IMR-90 (cell line): ENCODE measurements at regions not wholly inside any gene's neighbourhood (a gene's known extent, or its start where the extent isn't known, plus 50 kb on each side); places are given as distances from the start of the nearest gene placed in this dataset.

Source experiments
- ATAC-seq: fragments of 200-7000 bp; cut with Tn5 transposase; 2 replicates; pipeline ENCODE4 v1.9.1; 2020; ENCODE audit warnings: low read depth, mild to moderate bottlenecking, moderate library complexity
- BruUV-seq: library from RNA; stranded (reverse); fragments of 400-500 nt; replicated peaks from 2 replicates; lab custom pipeline; 2021; lab: Mats Ljungman, UMichigan
- CTCF ChIA-PET: fragments of 300-600 bp; formaldehyde crosslinking; extraction: SDS; loops from one replicate; lab custom pipeline; 2021; ENCODE audit warnings: antibody characterized with exemption; lab: Yijun Ruan, JAX
- POLR2A ChIA-PET: fragments of 300-600 bp; sonication (Branson Sonifier 250); formaldehyde crosslinking; loops from one replicate; lab custom pipeline; 2022; ENCODE audit warnings: antibody characterized with exemption; ENCODE audit not compliant: unreplicated experiment; lab: Charles Lee
- DNase-seq: peaks from one replicate; pipeline ENCODE4 v3.0.0; 2013
- H2AFZ ChIP-seq: replicated peaks from 2 replicates; pipeline ENCODE3; 2013; ENCODE audit warnings: low read length, mild to moderate bottlenecking; ENCODE audit not compliant: poor library complexity
- H2AK5ac ChIP-seq: 2 replicates; pipeline ENCODE4 v1.6.1; 2013; ENCODE audit warnings: low read depth, low read length, inconsistent platforms
- H2AK9ac ChIP-seq: replicated peaks from 2 replicates; pipeline ENCODE3; 2013; ENCODE audit warnings: mild to moderate bottlenecking, low read depth, low read length, moderate library complexity; ENCODE audit not compliant: poor library complexity
- H2BK120ac ChIP-seq: 2 replicates; pipeline ENCODE4 v1.6.1; 2013; ENCODE audit warnings: low read depth, low read length, inconsistent platforms
- H2BK15ac ChIP-seq: 3 replicates; pipeline ENCODE4 v1.6.1; 2013; ENCODE audit warnings: low read depth, low read length, inconsistent platforms
- H2BK20ac ChIP-seq: 2 replicates; pipeline ENCODE4 v1.6.1; 2013; ENCODE audit warnings: low read depth, mild to moderate bottlenecking, inconsistent platforms, low read length, moderate library complexity
- H2BK5ac ChIP-seq: 2 replicates; pipeline ENCODE4 v1.6.1; 2013; ENCODE audit warnings: mild to moderate bottlenecking, low read depth, low read length, inconsistent platforms; ENCODE audit not compliant: poor library complexity, severe bottlenecking
- H3K14ac ChIP-seq: replicated peaks from 2 replicates; pipeline ENCODE4 v1.6.1; 2013; ENCODE audit warnings: low read depth, low read length, inconsistent platforms
- H3K18ac ChIP-seq: 2 replicates; pipeline ENCODE4 v1.6.1; 2013; ENCODE audit warnings: low read depth, low read length, control low read depth
- H3K23ac ChIP-seq: 2 replicates; pipeline ENCODE4 v1.6.1; 2013; ENCODE audit warnings: low read depth, low read length, inconsistent platforms
- H3K27ac ChIP-seq: 2 replicates; pipeline ENCODE4 v1.5.1; 2013; ENCODE audit warnings: mild to moderate bottlenecking, control low read depth, low read length; ENCODE audit not compliant: insufficient read depth
- H3K27me3 ChIP-seq: 2 replicates; pipeline ENCODE4 v1.6.1; 2013; ENCODE audit warnings: low read length; ENCODE audit not compliant: control insufficient read depth, insufficient read depth
- H3K36me3 ChIP-seq: 2 replicates; pipeline ENCODE4 v1.6.1; 2013; ENCODE audit warnings: low read length, mixed read lengths; ENCODE audit not compliant: control insufficient read depth, insufficient read depth
- H3K4ac ChIP-seq: 2 replicates; pipeline ENCODE4 v1.6.1; 2013; ENCODE audit warnings: low read depth, low read length, inconsistent platforms
- H3K4me1 ChIP-seq: 2 replicates; pipeline ENCODE4 v1.6.1; 2013; ENCODE audit warnings: low read length, mixed read lengths; ENCODE audit not compliant: control insufficient read depth, insufficient read depth
- H3K4me2 ChIP-seq: 2 replicates; pipeline ENCODE4 v1.6.1; 2013; ENCODE audit warnings: low read depth, mild to moderate bottlenecking, control low read depth, low read length, moderate library complexity
- H3K4me3 ChIP-seq: 2 replicates; pipeline ENCODE4 v1.5.1; 2013; ENCODE audit warnings: low read depth, mild to moderate bottlenecking, control low read depth, low read length, moderate library complexity; ENCODE audit not compliant: insufficient read depth
- H3K56ac ChIP-seq: 2 replicates; pipeline ENCODE4 v1.6.1; 2013; ENCODE audit warnings: low read length, inconsistent platforms; ENCODE audit not compliant: insufficient read depth; ENCODE audit errors: extremely low read depth
- H3K79me1 ChIP-seq, 2 experiments: 2 replicates each; pipeline ENCODE4 v1.6.1; 2013; ENCODE audit warnings: low read length in 2 of 2, inconsistent platforms in 1 of 2, low read depth in 1 of 2
- H3K9ac ChIP-seq: 2 replicates; pipeline ENCODE4 v1.6.1; 2013; ENCODE audit warnings: low read depth, low read length, control low read depth
- H3K9me1 ChIP-seq: 2 replicates; pipeline ENCODE4 v1.6.1; 2013; ENCODE audit warnings: low read length, inconsistent platforms; ENCODE audit not compliant: insufficient read depth
- H3K9me3 ChIP-seq: 2 replicates; pipeline ENCODE4 v1.6.1; 2013; ENCODE audit warnings: low read length; ENCODE audit not compliant: control insufficient read depth, insufficient read depth
- H4K20me1 ChIP-seq: 2 replicates; pipeline ENCODE4 v1.6.1; 2013; ENCODE audit warnings: low read length, inconsistent platforms; ENCODE audit not compliant: insufficient read depth
- H4K5ac ChIP-seq: 2 replicates; pipeline ENCODE4 v1.6.1; 2013; ENCODE audit warnings: mild to moderate bottlenecking, low read depth, low read length, control low read depth
- H4K8ac ChIP-seq, 2 experiments: 2 replicates each; pipeline ENCODE4 v1.6.1; 2013; ENCODE audit warnings: low read depth in 2 of 2, low read length in 2 of 2, control low read depth in 1 of 2, inconsistent platforms in 1 of 2
- H4K91ac ChIP-seq: 2 replicates; pipeline ENCODE4 v1.6.1; 2013; ENCODE audit warnings: low read depth, low read length, inconsistent platforms; ENCODE audit not compliant: insufficient read depth
- BHLHE40 ChIP-seq: fragments of 150-350 bp; IDR thresholded peaks from 2 replicates; pipeline ENCODE4 v1.6.1; 2016; ENCODE audit warnings: mild to moderate bottlenecking, low read depth, low read length
- CEBPB ChIP-seq: IDR thresholded peaks from 2 replicates; pipeline ENCODE4 v1.6.1; 2012; ENCODE audit warnings: low read depth, low read length, improper control_type of control experiment
- CTCF ChIP-seq: conservative IDR thresholded peaks from 2 replicates; pipeline ENCODE4 v1.5.1; 2012; ENCODE audit warnings: mild to moderate bottlenecking, low read depth, low read length, improper control_type of control experiment
- MXI1 ChIP-seq: IDR thresholded peaks from 2 replicates; pipeline ENCODE4 v1.6.1; 2012; ENCODE audit warnings: low read depth, mild to moderate bottlenecking, low read length, moderate library complexity, borderline replicate concordance
- NFE2L2 ChIP-seq: fragments of 150-350 bp; IDR thresholded peaks from 2 replicates; pipeline ENCODE4 v1.6.1; 2016; ENCODE audit warnings: low read depth, mild to moderate bottlenecking, low read length
- RAD21 ChIP-seq: IDR thresholded peaks from 2 replicates; pipeline ENCODE4 v1.6.1; 2012; ENCODE audit warnings: low read length, improper control_type of control experiment
- RFX5 ChIP-seq: IDR thresholded peaks from 2 replicates; pipeline ENCODE4 v1.8.0; 2012; ENCODE audit warnings: low read depth, mild to moderate bottlenecking, low read length, moderate library complexity
- SMC3 ChIP-seq: fragments of 150-350 bp; IDR thresholded peaks from 2 replicates; pipeline ENCODE4 v1.6.1; 2016; ENCODE audit warnings: low read depth, mild to moderate bottlenecking, antibody characterized with exemption, low read length, moderate library complexity
- WGBS, 2 experiments: methylation state at CpG; one replicate each; pipeline versions ENCODE4 v1.1.5 to v1.1.7; 2013; ENCODE audit warnings: missing lambda C conversion rate in 2 of 2; ENCODE audit not compliant: insufficient read length in 1 of 2; ENCODE audit errors: extremely low coverage in 2 of 2; 5-methylcytosine and 5-hydroxymethylcytosine counted together
- dilution Hi-C: fragments of 300-500 bp; cut with HindIII; formaldehyde crosslinking; loops from one replicate; pipeline ENCODE4 v1.14.3; 2018; ENCODE audit warnings: low sequenced_read_pairs; ENCODE audit not compliant: unreplicated experiment
- in situ Hi-C: fragments of 300-500 bp; cut with MboI; formaldehyde crosslinking; loops from 3 replicates; pipeline ENCODE4 v1.14.3; 2019; ENCODE audit warnings: low sequenced_read_pairs, inconsistent platforms, mixed read lengths
- intact Hi-C: fragments of 100-400 bp; cut with micrococcal nuclease; formaldehyde crosslinking; loops from 2 replicates; pipeline ENCODE4 v1.10.0; 2022

- Histone ChIP-seq H4K8ac (no peak overlapping the region), H2AK5ac (no peak overlapping the region), H3K4me2 (peak overlapping the region; percentile 64), H4K91ac (no peak overlapping the region), H3K36me3 (no peaks in the 10 kb centered on the region), H3K79me1 (no peaks in the 10 kb centered on the region), H2BK15ac (no peak overlapping the region), H3K9me1 (no peaks in the 10 kb centered on the region), H3K9me3 (no peaks in the 10 kb centered on the region), H3K4me3 (no peak overlapping the region), H3K23ac (no peak overlapping the region), H3K18ac (no peak overlapping the region), H2BK5ac (no peak overlapping the region), H4K5ac (no peak overlapping the region), H3K27ac (no peak overlapping the region), H3K4ac (no peak overlapping the region), H3K27me3 (peaks cover 2% of the 10 kb centered on the region), H3K9ac (no peak overlapping the region; the same call in 1 of the 2 replicates), H3K56ac (no peak overlapping the region), H3K4me1 (no peaks in the 10 kb centered on the region), H2BK120ac (no peak overlapping the region), H4K20me1 (no peaks in the 10 kb centered on the region), H3K14ac (no peak overlapping the region), H2AFZ (peak overlapping the region; percentile 63), H2BK20ac (no peak overlapping the region), H2AK9ac (no peak overlapping the region)
- dilution Hi-C loops = no loop called here
- POLR2A ChIA-PET = no interaction called here
- in situ Hi-C loops = loop anchor here (5.0 kb wide), 1 partner anchor 676 kb away; no protein-coding TSS in a partner anchor
- ATAC-seq = peak; percentile 99
- intact Hi-C loops = loop anchor here (1.0 to 5.0 kb wide), 2 partner anchors 506 to 677 kb away; no protein-coding TSS in a partner anchor
- DNase-seq = peak; percentile 52
- 52% methylated on average over 4 of the region's 16 CpGs; no CpG with 5 or more reads in 1 of the 2 experiments for WGBS, 2 experiments
- TF ChIP-seq RFX5 = no peak
- TF ChIP-seq CEBPB = no peak
- TF ChIP-seq RAD21 = peak; percentile 68
- peak; percentile 57 for TF ChIP-seq SMC3
- peak; percentile 71 for TF ChIP-seq CTCF
- TF ChIP-seq BHLHE40 = no peak
- no peak for TF ChIP-seq NFE2L2
- no peak for TF ChIP-seq MXI1
- no TSS peak for BruUV-seq
- CTCF ChIA-PET = interaction anchor here (0.6 to 0.7 kb wide), 3 partner anchors 8 to 95 kb away, joined by 3 read pairs; no protein-coding TSS in a partner anchor
Observed at GRCh38 chr5:68962757-68963484, 130.9 kb upstream of the SLC30A5 start.
